Thymus (tissue), 11 donors: ENCODE measurements at regions not wholly inside any gene's neighbourhood (a gene's known extent, or its start where the extent isn't known, plus 50 kb on each side); places are given as distances from the start of the nearest gene placed in this dataset.

ENCODE experiments used
- DNase-seq, 9 donors: peaks; one replicate each; pipeline ENCODE4 v3.0.0-alpha.2; 2013; ENCODE audit warnings: low spot score in 9 of 9, low read depth in 6 of 9, missing footprints in 1 of 9
- H3K27ac ChIP-seq, 2 donors: one replicate each; pipeline ENCODE4 v1.5.1; 2013; ENCODE audit warnings: control low read depth in 1 of 2, low read depth in 1 of 2, low read length in 1 of 2, mild to moderate bottlenecking in 1 of 2, moderate library complexity in 1 of 2
- H3K27me3 ChIP-seq, 2 donors: one replicate each; pipeline ENCODE4 v1.5.1; 2013; ENCODE audit warnings: low read length in 1 of 2; ENCODE audit not compliant: control insufficient read depth in 2 of 2, insufficient read depth in 1 of 2
- H3K36me3 ChIP-seq, 2 donors: one replicate each; pipeline ENCODE4 v1.5.1; 2013; ENCODE audit warnings: low read length in 1 of 2, mild to moderate bottlenecking in 1 of 2, moderate library complexity in 1 of 2; ENCODE audit not compliant: control insufficient read depth in 2 of 2, insufficient read depth in 2 of 2
- H3K4me1 ChIP-seq, 2 donors: one replicate each; pipeline ENCODE4 v1.5.1; 2013; ENCODE audit warnings: low read length in 2 of 2; ENCODE audit not compliant: control insufficient read depth in 2 of 2, insufficient read depth in 2 of 2
- H3K4me3 ChIP-seq, 2 donors: one replicate each; pipeline ENCODE4 v1.5.1; 2013; ENCODE audit warnings: low read length in 2 of 2, control low read depth in 1 of 2, mild to moderate bottlenecking in 1 of 2
- H3K9me3 ChIP-seq, 2 donors: one replicate each; pipeline ENCODE4 v1.5.1; 2013; ENCODE audit warnings: low read length in 1 of 2, mild to moderate bottlenecking in 1 of 2; ENCODE audit not compliant: control insufficient read depth in 2 of 2, insufficient read depth in 1 of 2
- WGBS: extraction: QIAGEN DNeasy Blood & Tissue Kit; methylation state at CpG from one replicate; pipeline ENCODE4 v1.1.7; 2013; 5-methylcytosine and 5-hydroxymethylcytosine counted together
- donor health status: healthy.

DNA sequence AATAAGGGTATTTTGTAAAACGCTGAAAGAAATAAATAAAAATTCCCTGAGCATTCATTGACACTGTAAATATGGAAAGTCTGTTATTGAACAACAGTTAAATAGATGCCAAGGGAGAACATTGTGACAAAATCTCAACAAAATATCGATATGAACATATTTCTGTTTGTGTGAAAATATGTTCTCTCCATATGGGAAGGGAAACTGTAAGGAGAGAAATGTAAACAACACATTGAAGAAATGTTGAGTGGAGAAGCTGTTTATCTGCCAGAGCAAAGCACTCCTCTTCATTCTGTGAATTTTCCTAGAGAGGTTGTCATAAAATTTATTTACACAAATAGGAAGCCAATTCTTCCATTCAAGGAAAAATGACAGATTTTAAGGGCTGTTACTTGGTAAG is 57.1 kb upstream of the EOMES start:
- Histone ChIP-seq H3K9me3 (no peaks in the 10 kb centered on the region), H3K4me3 (no peak overlapping the region), H3K36me3 (no peaks in the 10 kb centered on the region), H3K4me1 (no peaks in the 10 kb centered on the region), H3K27ac (no peak overlapping the region), H3K27me3 (no peaks in the 10 kb centered on the region)
- WGBS = 93% methylated on average over 2 of the region's 2 CpGs
- no peak for DNase-seq

DNA sequence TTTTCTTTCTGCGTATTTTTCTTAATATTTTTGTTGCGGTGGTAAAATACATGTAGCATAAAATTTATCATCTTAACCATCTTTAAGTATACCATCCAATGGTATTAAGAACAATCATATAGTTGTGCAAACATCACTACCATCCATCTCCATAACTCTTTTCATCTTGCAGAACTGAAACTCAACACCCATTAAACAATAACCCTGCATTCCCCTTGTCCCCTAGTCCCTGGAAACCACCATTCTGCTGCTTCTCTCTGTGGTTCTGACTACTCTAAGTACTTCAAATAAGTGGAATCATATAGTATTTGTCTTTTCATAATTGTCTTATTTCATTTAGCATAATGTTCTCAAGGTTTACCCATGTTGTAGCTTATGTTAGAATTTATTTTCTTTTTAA is 67.3 kb upstream of the EOMES start:
- H3K4me3 ChIP-seq = no peak overlapping the region
- no peaks in the 10 kb centered on the region for H3K36me3 ChIP-seq
- H3K27ac ChIP-seq = no peak overlapping the region
- no peak for DNase-seq
- WGBS = 98% methylated on average over 2 of the region's 2 CpGs
- H3K9me3 ChIP-seq = no peaks in the 10 kb centered on the region
- H3K4me1 ChIP-seq = no peaks in the 10 kb centered on the region
- no peaks in the 10 kb centered on the region for H3K27me3 ChIP-seq

DNA sequence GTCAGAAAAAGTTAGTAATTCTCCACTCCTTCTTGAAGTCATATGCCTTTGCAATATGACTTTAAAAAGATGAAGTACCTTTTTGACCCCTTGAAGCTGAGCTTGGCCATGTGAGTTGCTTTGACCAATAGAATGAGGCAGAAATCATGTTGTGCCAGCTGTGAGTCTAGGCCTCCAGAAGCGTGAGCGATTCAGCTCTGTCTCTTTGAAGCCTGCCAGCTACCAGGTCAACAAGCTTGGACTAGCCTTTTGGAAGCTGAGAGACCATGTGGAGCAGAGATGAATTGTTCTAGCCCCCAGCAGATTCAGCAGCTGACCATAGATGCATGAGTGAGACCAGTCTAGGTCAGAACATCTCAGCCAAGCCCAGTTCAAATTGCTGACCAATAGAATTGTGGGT is 69.8 kb upstream of the EOMES start:
- 95% methylated on average over 2 of the region's 2 CpGs for WGBS
- H3K36me3 ChIP-seq = no peaks in the 10 kb centered on the region
- H3K27ac ChIP-seq = no peak overlapping the region
- no peaks in the 10 kb centered on the region for H3K27me3 ChIP-seq
- H3K4me3 ChIP-seq = no peak overlapping the region
- no peaks in the 10 kb centered on the region for H3K9me3 ChIP-seq
- H3K4me1 ChIP-seq = no peaks in the 10 kb centered on the region
- DNase-seq = no peak

DNA sequence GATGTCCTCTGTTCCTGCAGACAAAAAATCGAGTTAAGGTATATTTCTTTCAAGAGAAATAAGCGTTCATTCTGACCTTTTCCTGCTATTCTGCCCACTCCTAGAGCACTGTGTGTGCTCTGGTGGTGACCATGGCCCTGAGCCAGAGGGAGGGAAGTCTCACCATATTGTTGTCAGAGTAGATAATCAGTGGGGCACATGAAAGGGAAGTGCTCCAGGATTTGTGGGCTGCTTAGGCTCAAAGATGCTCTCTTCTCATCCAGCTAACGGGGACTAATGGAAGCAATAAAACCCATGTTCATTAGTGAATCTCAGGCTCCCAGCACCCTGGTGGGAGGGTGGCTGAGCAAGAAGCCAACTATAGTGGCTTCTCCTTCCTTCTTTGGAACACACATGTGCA is 70.7 kb upstream of the EOMES start:
- Histone ChIP-seq H3K36me3 (no peaks in the 10 kb centered on the region), H3K9me3 (no peaks in the 10 kb centered on the region), H3K27me3 (no peaks in the 10 kb centered on the region), H3K27ac (no peak overlapping the region), H3K4me3 (no peak overlapping the region), H3K4me1 (no peaks in the 10 kb centered on the region)
- 89% methylated on average over 3 of the region's 3 CpGs for WGBS
- no peak for DNase-seq

DNA sequence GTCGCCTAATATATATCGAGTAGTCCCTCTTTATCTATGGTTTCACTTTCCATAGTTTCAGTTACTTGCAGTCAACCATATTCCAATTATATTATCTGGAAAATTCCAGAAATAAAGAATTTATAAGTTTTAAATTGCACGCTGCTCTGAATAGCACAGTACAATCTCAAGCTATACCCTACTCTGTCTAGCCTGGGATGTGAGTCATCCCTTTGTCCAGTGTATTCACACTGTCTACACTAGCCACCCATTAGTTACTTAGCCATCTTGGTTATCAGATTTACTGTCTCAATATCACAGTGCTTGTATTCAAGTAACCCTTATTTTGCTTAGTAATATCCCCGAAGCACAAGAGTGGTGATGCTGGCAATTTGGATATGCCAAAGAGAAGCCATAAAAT is 72.1 kb upstream of the EOMES start:
- no peaks in the 10 kb centered on the region for H3K9me3 ChIP-seq
- 97% methylated on average over 4 of the region's 4 CpGs for WGBS

DNA sequence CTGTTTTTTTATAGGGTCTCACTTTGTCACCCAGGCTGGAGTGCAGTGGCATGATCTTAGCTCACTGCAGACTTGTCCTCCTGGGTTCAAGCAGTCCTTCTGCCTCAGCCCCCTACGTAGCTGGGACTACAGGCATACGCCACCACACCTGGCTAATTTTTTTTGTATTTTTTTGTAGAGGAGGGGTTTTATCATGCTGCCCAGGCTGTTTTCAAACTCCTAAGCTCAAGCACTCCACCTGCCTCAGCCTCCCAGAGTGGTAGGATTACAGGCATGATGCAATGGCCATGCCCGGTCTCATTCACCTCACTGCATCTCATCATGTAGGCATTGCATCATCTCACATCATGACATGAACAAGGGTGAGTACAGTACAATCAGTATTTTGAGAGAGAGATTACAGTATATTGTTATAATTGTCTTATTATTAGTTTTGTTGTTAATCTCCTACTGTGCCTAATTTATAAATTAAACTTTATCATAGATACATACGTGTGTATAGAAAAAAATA is 74.3 kb upstream of the EOMES start:
- no peak for DNase-seq
- WGBS = 96% methylated on average over 4 of the region's 4 CpGs
- Histone ChIP-seq H3K27ac (no peak overlapping the region), H3K4me1 (no peaks in the 10 kb centered on the region), H3K4me3 (no peak overlapping the region), H3K36me3 (no peaks in the 10 kb centered on the region), H3K9me3 (no peaks in the 10 kb centered on the region), H3K27me3 (no peaks in the 10 kb centered on the region)

More for the DNA sequence above, 72.1 kb upstream of the EOMES start:
- Histone ChIP-seq H3K36me3 (no peaks in the 10 kb centered on the region), H3K27me3 (no peaks in the 10 kb centered on the region), H3K4me3 (no peak overlapping the region), H3K4me1 (no peaks in the 10 kb centered on the region), H3K27ac (no peak overlapping the region)
- no peak for DNase-seq

DNA sequence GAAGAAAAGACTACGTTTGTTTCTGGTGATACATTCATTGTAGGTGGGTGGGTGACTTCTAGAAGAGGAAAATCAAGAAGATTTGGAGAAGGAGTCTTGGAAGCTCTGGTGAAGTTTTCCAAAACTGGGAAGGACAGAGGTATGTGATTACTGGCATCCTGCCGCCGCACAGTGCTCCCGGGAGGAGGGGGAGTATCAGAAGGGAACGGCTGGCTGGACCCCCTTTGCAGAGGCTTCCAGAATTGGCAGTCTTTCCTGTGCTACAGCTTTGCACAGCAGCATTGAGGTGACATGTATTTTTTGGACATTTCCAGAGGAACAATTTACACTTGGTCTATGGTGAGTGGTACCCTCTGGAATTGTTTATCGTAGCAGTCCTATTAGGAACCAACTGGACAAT is 75.7 kb upstream of the EOMES start:
- Histone ChIP-seq H3K9me3 (no peaks in the 10 kb centered on the region), H3K27me3 (no peaks in the 10 kb centered on the region), H3K4me1 (no peaks in the 10 kb centered on the region), H3K27ac (no peak overlapping the region), H3K36me3 (no peaks in the 10 kb centered on the region), H3K4me3 (no peak overlapping the region)
- DNase-seq = no peak
- 98% methylated on average over 6 of the region's 6 CpGs for WGBS

DNA sequence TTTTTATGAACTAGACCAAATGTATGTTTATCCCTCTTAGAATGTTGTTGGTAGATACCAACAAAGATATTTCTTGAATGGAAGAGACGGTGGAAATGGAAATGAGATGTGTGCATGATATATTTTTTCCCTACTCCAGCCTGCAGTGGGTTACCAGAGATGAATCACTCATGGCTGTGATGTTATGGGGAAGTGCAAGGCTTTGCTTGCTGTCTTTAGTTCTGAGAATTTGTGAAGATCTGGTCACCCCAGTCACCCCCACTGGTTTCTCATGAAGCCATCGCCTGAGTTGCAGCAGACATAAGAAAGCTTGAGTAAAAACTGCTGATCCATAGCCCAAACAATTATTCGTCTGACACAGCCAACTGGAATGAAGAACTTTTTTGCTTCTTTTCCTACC is 78.1 kb upstream of the EOMES start:
- Histone ChIP-seq H3K27me3 (no peaks in the 10 kb centered on the region), H3K4me3 (no peak overlapping the region), H3K4me1 (no peaks in the 10 kb centered on the region), H3K27ac (no peak overlapping the region), H3K9me3 (no peaks in the 10 kb centered on the region), H3K36me3 (no peaks in the 10 kb centered on the region)
- WGBS = 94% methylated on average over 3 of the region's 3 CpGs
- no peak for DNase-seq

DNA sequence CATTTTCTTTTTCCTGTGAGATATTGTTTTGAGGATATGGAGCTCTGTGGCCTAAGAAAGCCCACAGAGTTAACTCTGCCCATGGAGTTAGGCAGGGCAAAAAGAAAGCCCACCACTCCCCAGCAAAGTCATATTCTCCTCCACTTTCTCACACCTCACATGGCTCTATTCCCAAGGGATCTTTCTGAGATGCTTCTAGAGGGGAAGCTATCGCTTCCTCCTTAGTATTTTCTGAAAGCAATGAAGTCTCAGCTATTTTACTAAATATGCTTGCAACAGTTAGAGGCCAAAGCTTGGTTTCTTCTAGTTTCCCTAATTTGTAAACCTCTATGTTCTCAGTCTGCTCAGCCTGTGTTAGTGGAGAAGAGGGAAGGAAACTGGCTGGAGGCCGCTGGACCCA is 80.3 kb upstream of the EOMES start:
- Histone ChIP-seq H3K4me1 (no peaks in the 10 kb centered on the region), H3K36me3 (no peaks in the 10 kb centered on the region), H3K9me3 (no peaks in the 10 kb centered on the region), H3K27me3 (no peaks in the 10 kb centered on the region), H3K27ac (no peak overlapping the region), H3K4me3 (no peak overlapping the region)
- 84% methylated on average over 2 of the region's 2 CpGs for WGBS
- no peak for DNase-seq

DNA sequence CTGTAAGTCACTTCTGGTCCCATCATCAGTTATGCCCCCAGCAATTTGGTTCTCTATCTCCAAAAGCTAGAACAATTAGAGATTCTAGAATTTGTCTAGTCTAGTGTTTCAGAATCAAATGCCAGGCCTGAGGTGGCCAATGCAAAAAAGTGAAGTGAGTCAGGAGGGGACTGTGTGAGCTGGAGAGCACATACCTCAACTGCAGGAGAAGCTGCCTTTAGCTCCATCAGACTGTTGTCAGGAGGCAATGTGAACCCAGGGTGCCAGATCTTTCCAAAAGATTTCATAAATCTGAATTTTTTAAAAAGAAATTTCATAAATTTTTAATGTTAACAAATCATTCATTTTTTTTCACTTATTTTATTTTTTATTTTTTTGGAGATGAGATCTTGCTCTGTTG is 80.7 kb upstream of the EOMES start:
- Histone ChIP-seq H3K4me3 (no peak overlapping the region), H3K27ac (no peak overlapping the region), H3K9me3 (no peaks in the 10 kb centered on the region), H3K27me3 (no peaks in the 10 kb centered on the region), H3K36me3 (no peaks in the 10 kb centered on the region), H3K4me1 (no peaks in the 10 kb centered on the region)
- no peak for DNase-seq
